ENCODE measurements at regions not wholly inside any gene's neighbourhood (a gene's known extent, or its start where the extent isn't known, plus 50 kb on each side); places are given as distances from the start of the nearest gene placed in this dataset.
"Not testable (repeated sequence)": the region's sequence is repeated elsewhere in the genome, so short reads cannot be mapped to it uniquely, and the experiment has no call there.

GRCh38 chr2:124985270-124985669, 960.2 kb downstream of the CNTNAP5 start:
- DNase-seq (ENCODE audit: low read depth), result peak; percentile 45
- no peak for TF ChIP-seq CTCF (IDR thresholded peaks at IDR 0.05; ENCODE audit: insufficient read depth, low read depth, low read length, missing control alignments)

GRCh38 chr2:124986136-124986535, 961.0 kb downstream of the CNTNAP5 start:
- no peak for TF ChIP-seq CTCF (IDR thresholded peaks at IDR 0.05; ENCODE audit: insufficient read depth, low read depth, low read length, missing control alignments)
- DNase-seq (ENCODE audit: low read depth), result no peak
- no peak overlapping the region for H3K4me3 ChIP-seq (ENCODE audit: low read depth, low read length)

More at GRCh38 chr2:124985270-124985669, 960.2 kb downstream of the CNTNAP5 start:
- H3K4me3 ChIP-seq (ENCODE audit: low read depth, low read length), result no peak overlapping the region

- DNase-seq (ENCODE audit: low read depth); H3K4me3 ChIP-seq (ENCODE audit: low read depth, low read length): not testable (repeated sequence)
Observed at GRCh38 chr2:124986870-124987269, 961.8 kb downstream of the CNTNAP5 start.

- not testable (repeated sequence) for H3K4me3 ChIP-seq (ENCODE audit: low read depth, low read length); DNase-seq (ENCODE audit: low read depth)
Observed at GRCh38 chr2:124987436-124987835, 962.3 kb downstream of the CNTNAP5 start.

- DNase-seq (ENCODE audit: low read depth), result no peak
- no peak for TF ChIP-seq CTCF (IDR thresholded peaks at IDR 0.05; ENCODE audit: insufficient read depth, low read depth, low read length, missing control alignments)
- H3K4me3 ChIP-seq (ENCODE audit: low read depth, low read length), result no peak overlapping the region
Observed at GRCh38 chr2:124988111-124988510, 963.0 kb downstream of the CNTNAP5 start.

- no peak for TF ChIP-seq CTCF (IDR thresholded peaks at IDR 0.05; ENCODE audit: insufficient read depth, low read depth, low read length, missing control alignments)
- peak; percentile 29 for DNase-seq (ENCODE audit: low read depth)
- no peak overlapping the region for H3K4me3 ChIP-seq (ENCODE audit: low read depth, low read length)
Observed at GRCh38 chr2:124988794-124989193, 963.7 kb downstream of the CNTNAP5 start.

GRCh38 chr2:124993809-124994208, 968.7 kb downstream of the CNTNAP5 start:
- TF ChIP-seq CTCF (IDR thresholded peaks at IDR 0.05; ENCODE audit: insufficient read depth, low read depth, low read length, missing control alignments), result no peak
- no peak overlapping the region for H3K4me3 ChIP-seq (ENCODE audit: low read depth, low read length)
- DNase-seq (ENCODE audit: low read depth), result no peak

GRCh38 chr2:124995185-124995912, 970.3 kb downstream of the CNTNAP5 start:
- no peak overlapping the region for H3K4me3 ChIP-seq (ENCODE audit: low read depth, low read length)
- DNase-seq (ENCODE audit: low read depth), result no peak
- TF ChIP-seq CTCF (IDR thresholded peaks at IDR 0.05; ENCODE audit: insufficient read depth, low read depth, low read length, missing control alignments), result no peak

Measured in GM12865 (cell line).